ENCODE measurements at regions not wholly inside any gene's neighbourhood (a gene's known extent, or its start where the extent isn't known, plus 50 kb on each side); places are given as distances from the start of the nearest gene placed in this dataset.

GRCh38 chr5:31023105-31023504 lies 170.4 kb upstream of the CDH6 start:
- Histone ChIP-seq H3K27me3 (replicated peaks; ENCODE audit: insufficient read depth) (no peaks in the 10 kb centered on the region), H3K4me1 (replicated peaks) (no peaks in the 10 kb centered on the region), H3K36me3 (no peaks in the 10 kb centered on the region), H3K4me3 (no peak overlapping the region), H3K9me3 (no peaks in the 10 kb centered on the region), H3K27ac (no peak overlapping the region)
- TF ChIP-seq CTCF (IDR thresholded peaks at IDR 0.05): no peak
- no peak for TF ChIP-seq POLR2AphosphoS5 (IDR thresholded peaks at IDR 0.05)
- no peak for TF ChIP-seq POLR2A (IDR thresholded peaks at IDR 0.05)
- 28% methylated on average over 3 of the region's 3 CpGs for WGBS
- intact Hi-C loops (cut with DNase I): no loop called here
- no peak for DNase-seq (ENCODE audit: low spot score)

- intact Hi-C loops (cut with DNase I): no loop called here
- no peaks in the 10 kb centered on the region for H3K27me3 ChIP-seq (replicated peaks; ENCODE audit: insufficient read depth)
- no peaks in the 10 kb centered on the region for H3K4me1 ChIP-seq (replicated peaks)
- no peak overlapping the region for H3K4me3 ChIP-seq
- 29% methylated on average over 2 of the region's 2 CpGs for WGBS
- no peak overlapping the region for H3K27ac ChIP-seq
- no peak for DNase-seq (ENCODE audit: low spot score)
- TF ChIP-seq CTCF (IDR thresholded peaks at IDR 0.05): no peak
- no peaks in the 10 kb centered on the region for H3K9me3 ChIP-seq
- no peaks in the 10 kb centered on the region for H3K36me3 ChIP-seq
Observed at GRCh38 chr5:31021181-31021624, 172.3 kb upstream of the CDH6 start.

- Histone ChIP-seq H3K9me3 (no peaks in the 10 kb centered on the region), H3K4me3 (no peak overlapping the region), H3K27me3 (replicated peaks; ENCODE audit: insufficient read depth) (no peaks in the 10 kb centered on the region), H3K36me3 (no peaks in the 10 kb centered on the region), H3K27ac (no peak overlapping the region), H3K4me1 (replicated peaks) (no peaks in the 10 kb centered on the region)
- intact Hi-C loops (cut with DNase I): no loop called here
- DNase-seq (ENCODE audit: low spot score): no peak
- no peak for TF ChIP-seq POLR2AphosphoS5 (IDR thresholded peaks at IDR 0.05)
- TF ChIP-seq CTCF (IDR thresholded peaks at IDR 0.05): no peak
- TF ChIP-seq POLR2A (IDR thresholded peaks at IDR 0.05): no peak
- WGBS: 77% methylated on average over 5 of the region's 5 CpGs
Observed at GRCh38 chr5:31008231-31008630, 185.3 kb upstream of the CDH6 start.

GRCh38 chr5:31007672-31008071 lies 185.8 kb upstream of the CDH6 start:
- Histone ChIP-seq H3K4me3 (no peak overlapping the region), H3K4me1 (replicated peaks) (no peaks in the 10 kb centered on the region), H3K27me3 (replicated peaks; ENCODE audit: insufficient read depth) (no peaks in the 10 kb centered on the region), H3K36me3 (no peaks in the 10 kb centered on the region), H3K9me3 (no peaks in the 10 kb centered on the region), H3K27ac (no peak overlapping the region)
- DNase-seq (ENCODE audit: low spot score): no peak
- TF ChIP-seq POLR2A (IDR thresholded peaks at IDR 0.05) (no peak), POLR2AphosphoS5 (IDR thresholded peaks at IDR 0.05) (no peak), CTCF (IDR thresholded peaks at IDR 0.05) (no peak)
- WGBS: 91% methylated on average over 4 of the region's 4 CpGs
- intact Hi-C loops (cut with DNase I): no loop called here

GRCh38 chr5:31000287-31000686 lies 193.2 kb upstream of the CDH6 start:
- intact Hi-C loops (cut with DNase I): no loop called here
- Histone ChIP-seq H3K27me3 (replicated peaks; ENCODE audit: insufficient read depth) (no peaks in the 10 kb centered on the region), H3K27ac (no peak overlapping the region), H3K4me1 (replicated peaks) (no peaks in the 10 kb centered on the region), H3K36me3 (no peaks in the 10 kb centered on the region), H3K4me3 (no peak overlapping the region), H3K9me3 (no peaks in the 10 kb centered on the region)
- TF ChIP-seq POLR2A (IDR thresholded peaks at IDR 0.05) (no peak), POLR2AphosphoS5 (IDR thresholded peaks at IDR 0.05) (no peak), CTCF (IDR thresholded peaks at IDR 0.05) (no peak)
- no peak for DNase-seq (ENCODE audit: low spot score)
- 39% methylated on average over 3 of the region's 3 CpGs for WGBS

Measured in prostate gland (tissue), 2 donors.